ENCODE measurements at regions not wholly inside any gene's neighbourhood (a gene's known extent, or its start where the extent isn't known, plus 50 kb on each side); places are given as distances from the start of the nearest gene placed in this dataset.

DNA sequence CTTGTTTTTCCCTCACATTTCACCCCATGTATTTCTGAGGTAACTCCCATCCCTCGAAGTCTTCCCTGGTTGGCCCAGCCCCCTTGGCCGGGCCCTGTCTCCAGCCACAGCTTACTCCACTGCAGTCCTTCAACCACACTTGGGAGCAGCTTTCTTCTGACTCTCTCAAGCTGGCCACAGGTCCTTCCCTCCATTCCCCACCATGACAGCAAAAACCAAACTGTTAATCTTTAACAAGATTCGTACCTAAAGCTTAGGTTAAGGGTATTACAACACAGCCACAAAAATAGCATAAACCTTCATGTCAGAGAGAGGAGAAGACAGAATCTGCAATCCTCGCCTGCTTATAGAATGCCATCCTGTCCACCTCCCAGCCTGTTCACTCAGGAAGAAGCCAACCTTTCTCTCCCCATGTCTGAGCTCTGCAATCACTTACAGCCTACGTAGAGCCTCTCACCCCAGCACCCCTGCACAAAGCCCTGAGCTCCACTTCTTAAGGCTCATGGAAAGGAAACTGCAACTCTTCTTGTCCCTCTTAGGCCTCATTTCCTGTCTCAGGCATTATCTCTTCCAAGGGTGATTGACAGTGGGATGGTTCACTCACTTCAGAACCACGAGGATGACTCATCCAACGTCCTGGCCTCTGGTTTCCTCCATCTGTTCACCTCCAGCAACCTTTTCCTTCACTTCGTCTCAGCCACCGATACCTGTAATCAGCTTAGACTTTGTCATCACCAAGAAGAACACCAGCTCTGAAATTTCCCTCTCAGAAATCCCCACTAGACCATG lies 72.8 kb downstream of the CD2 start:
- peak; percentile 88 for DNase-seq (ENCODE audit: low read depth)
- TF ChIP-seq, protein P1, sequence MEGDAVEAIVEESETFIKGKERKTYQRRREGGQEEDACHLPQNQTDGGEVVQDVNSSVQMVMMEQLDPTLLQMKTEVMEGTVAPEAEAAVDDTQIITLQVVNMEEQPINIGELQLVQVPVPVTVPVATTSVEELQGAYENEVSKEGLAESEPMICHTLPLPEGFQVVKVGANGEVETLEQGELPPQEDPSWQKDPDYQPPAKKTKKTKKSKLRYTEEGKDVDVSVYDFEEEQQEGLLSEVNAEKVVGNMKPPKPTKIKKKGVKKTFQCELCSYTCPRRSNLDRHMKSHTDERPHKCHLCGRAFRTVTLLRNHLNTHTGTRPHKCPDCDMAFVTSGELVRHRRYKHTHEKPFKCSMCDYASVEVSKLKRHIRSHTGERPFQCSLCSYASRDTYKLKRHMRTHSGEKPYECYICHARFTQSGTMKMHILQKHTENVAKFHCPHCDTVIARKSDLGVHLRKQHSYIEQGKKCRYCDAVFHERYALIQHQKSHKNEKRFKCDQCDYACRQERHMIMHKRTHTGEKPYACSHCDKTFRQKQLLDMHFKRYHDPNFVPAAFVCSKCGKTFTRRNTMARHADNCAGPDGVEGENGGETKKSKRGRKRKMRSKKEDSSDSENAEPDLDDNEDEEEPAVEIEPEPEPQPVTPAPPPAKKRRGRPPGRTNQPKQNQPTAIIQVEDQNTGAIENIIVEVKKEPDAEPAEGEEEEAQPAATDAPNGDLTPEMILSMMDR (IDR thresholded peaks at IDR 0.05; ENCODE audit: insufficient read depth, low read depth, low read length, missing control alignments) = no peak

DNA sequence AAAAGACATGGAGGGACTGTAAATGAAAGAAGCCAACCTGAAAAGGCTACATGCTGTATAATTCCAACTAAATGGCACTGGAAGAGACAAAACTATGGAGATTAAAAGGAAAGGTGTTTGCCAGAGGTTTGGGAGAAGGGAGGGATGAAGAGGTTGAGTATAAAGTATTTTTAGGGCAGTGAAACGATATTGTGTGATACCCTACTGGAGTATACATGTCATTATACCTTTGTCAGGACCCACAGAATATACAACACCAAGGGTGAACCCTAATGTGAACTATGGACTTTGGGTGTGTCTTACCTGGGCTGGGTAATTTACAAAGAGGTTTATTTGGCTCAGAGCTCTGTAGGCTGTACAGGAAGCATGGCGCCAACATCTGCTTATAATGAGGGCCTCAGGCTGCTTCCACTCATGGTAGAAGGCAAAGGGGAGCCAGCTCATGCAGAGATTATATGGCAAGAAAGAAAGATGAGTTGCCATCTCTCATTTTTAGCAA lies 73.4 kb downstream of the CD2 start:
- no peak for DNase-seq (ENCODE audit: low read depth)
- TF ChIP-seq, protein P1 (IDR thresholded peaks at IDR 0.05; ENCODE audit: insufficient read depth, low read depth, low read length, missing control alignments) = no peak
- no peak overlapping the region for H3K4me3 ChIP-seq (ENCODE audit: low read length)

More for the DNA sequence above, 72.8 kb downstream of the CD2 start:
- H3K4me3 ChIP-seq (ENCODE audit: low read length) = no peak overlapping the region

DNA sequence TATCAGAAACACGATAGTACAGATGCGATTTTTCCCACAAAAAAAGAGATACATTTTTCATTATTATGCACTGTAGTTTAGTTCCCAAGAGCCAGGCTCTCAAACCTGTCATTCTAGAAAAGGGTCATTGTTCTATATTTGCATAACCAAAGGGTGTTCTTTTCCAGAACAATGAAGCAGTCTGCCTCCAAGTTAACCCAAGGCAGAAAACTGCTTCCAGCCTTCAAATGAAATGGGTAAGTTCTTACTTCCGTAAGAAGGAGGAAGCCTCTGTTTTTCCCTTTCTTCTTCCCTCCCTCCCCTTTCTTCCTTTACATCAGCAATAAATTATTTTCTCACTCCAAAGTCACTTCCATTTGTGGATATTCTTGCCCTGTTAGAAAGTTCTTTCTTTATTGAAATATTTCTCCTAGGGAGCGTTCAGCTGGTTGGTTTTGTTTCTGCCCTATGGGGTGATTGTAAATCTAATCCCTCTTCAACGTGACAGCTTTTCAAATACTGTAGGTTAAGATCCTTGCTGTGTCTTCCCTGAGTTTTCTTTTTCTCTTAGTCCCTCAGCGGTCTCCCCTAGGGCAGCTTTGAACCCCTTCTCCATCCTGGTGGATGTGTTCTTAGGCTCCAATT lies 77.3 kb upstream of the PTGFRN start:
- H3K4me3 ChIP-seq (ENCODE audit: low read length) = no peak overlapping the region
- TF ChIP-seq, protein P1 (IDR thresholded peaks at IDR 0.05; ENCODE audit: insufficient read depth, low read depth, low read length, missing control alignments) = no peak
- no peak for DNase-seq (ENCODE audit: low read depth)

DNA sequence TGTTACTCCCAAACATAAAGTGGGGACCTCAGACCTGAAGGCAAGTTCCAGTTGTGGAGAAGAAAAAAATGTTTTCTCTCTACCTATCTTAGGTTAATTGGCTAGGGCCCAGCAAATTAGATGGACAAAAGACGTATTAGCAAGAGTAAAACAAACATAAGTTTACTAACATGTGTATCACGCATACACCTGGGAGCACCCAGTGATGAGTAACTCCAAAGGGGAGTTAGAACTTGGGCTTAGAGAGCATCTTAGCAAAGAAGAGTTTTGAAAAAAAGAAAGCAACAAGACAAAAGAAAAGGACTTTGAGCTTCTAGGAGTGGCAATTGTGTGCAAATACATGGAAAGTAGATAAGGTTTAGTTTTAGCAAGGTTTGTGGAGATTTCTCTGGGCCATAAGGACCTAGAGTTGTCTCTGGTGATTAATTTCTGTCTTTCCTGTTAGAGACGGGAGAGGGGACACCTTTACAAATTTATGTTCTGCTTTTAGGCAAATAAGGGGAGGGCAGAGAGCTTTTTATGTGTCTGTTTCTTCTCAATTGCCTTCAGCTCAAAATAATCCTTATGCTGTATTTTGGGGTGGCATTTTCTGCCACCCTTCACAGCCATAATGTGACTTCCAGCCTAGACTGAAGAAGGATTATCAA lies 76.7 kb upstream of the PTGFRN start:
- H3K4me3 ChIP-seq (ENCODE audit: low read length) = no peak overlapping the region
- TF ChIP-seq, protein P1 (IDR thresholded peaks at IDR 0.05; ENCODE audit: insufficient read depth, low read depth, low read length, missing control alignments) = no peak
- peak; percentile 65 for DNase-seq (ENCODE audit: low read depth)

DNA sequence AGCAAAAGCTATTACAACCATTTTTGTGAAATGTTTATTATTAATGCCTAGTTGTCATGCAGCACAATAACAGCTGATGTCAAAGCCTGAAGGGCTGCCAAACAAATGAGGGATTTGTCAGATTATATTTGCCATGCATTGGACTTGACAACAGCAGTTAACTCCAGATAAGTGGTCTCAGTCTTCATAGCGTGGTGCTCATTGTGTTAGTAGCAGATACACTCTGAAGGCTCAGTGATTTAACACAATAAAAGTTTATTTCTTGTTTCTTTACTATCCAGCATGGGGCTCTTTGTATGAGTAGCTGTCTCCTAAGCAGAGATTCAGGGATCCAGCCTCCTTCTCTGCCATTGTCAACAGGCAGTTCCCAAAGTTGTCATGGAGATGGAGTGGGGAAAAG lies 76.0 kb upstream of the PTGFRN start:
- TF ChIP-seq, protein P1 (IDR thresholded peaks at IDR 0.05; ENCODE audit: insufficient read depth, low read depth, low read length, missing control alignments) = no peak
- H3K4me3 ChIP-seq (ENCODE audit: low read length) = no peak overlapping the region
- no peak for DNase-seq (ENCODE audit: low read depth)

DNA sequence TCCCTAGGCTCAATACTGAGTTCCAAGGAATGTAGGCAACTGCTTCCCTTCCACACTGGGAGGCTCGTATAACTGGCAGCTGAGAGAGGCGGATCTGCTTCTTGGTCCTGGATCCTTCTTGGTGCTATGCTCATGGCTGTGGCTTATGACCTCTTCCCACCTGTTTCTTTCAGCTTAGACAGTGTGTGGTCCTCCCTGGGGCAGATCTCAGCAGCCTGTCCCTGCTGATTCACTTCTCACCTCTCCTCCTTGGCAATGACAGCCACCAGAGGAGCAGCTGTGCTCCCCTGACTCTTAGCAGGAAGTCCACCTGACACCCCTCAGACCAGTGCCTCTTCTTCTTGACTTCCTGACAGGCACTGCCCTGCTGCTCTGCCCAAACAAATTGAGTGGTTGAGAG lies 75.1 kb upstream of the PTGFRN start:
- no peak overlapping the region for H3K4me3 ChIP-seq (ENCODE audit: low read length)
- DNase-seq (ENCODE audit: low read depth) = no peak
- TF ChIP-seq, protein P1 (IDR thresholded peaks at IDR 0.05; ENCODE audit: insufficient read depth, low read depth, low read length, missing control alignments) = no peak

Data from epithelial cell of esophagus (primary cell).